ENCODE measurements at regions not wholly inside any gene's neighbourhood (a gene's known extent, or its start where the extent isn't known, plus 50 kb on each side); places are given as distances from the start of the nearest gene placed in this dataset.

GRCh38 chr10:55873485-55873884, 487.6 kb downstream of the ZWINT start:
- H3K27me3 Mint-ChIP-seq (ENCODE audit: low read depth, unreplicated experiment) = no peaks in the 10 kb centered on the region
- no peak for DNase-seq (ENCODE audit: low read depth)
- no peak for TF ChIP-seq CTCF (IDR thresholded peaks at IDR 0.05; ENCODE audit: insufficient read depth, low read depth, low read length)
- TF ChIP-seq EZH2 (IDR thresholded peaks at IDR 0.05; ENCODE audit: insufficient read depth, low read length) = no peak
- FAIRE-seq = no peak
- H3K4me3 Mint-ChIP-seq (ENCODE audit: unreplicated experiment) = no peak overlapping the region
- no peaks in the 10 kb centered on the region for H3K27me3 ChIP-seq (ENCODE audit: insufficient read depth, low read length)
- H3K4me2 ChIP-seq (ENCODE audit: low read length) = no peak overlapping the region
- no peaks in the 10 kb centered on the region for H3K36me3 Mint-ChIP-seq (ENCODE audit: low read depth, unreplicated experiment)
- no peak overlapping the region for H3K9ac ChIP-seq (ENCODE audit: low read length)
- H3K4me1 ChIP-seq (ENCODE audit: insufficient read depth, low read length) = no peaks in the 10 kb centered on the region
- no peak overlapping the region for H3K27ac ChIP-seq (ENCODE audit: low read depth, low read length)
- no peaks in the 10 kb centered on the region for H3K36me3 ChIP-seq (ENCODE audit: insufficient read depth, low read length)
- no peak overlapping the region for H2AFZ ChIP-seq (ENCODE audit: low read depth, low read length)
- H3K4me3 ChIP-seq (ENCODE audit: insufficient read depth, low read depth, low read length) = no peak overlapping the region
- peaks cover 2% of the 10 kb centered on the region for H3K4me1 Mint-ChIP-seq (ENCODE audit: low read depth, unreplicated experiment)
- H3K9me3 Mint-ChIP-seq (ENCODE audit: unreplicated experiment) = no peaks in the 10 kb centered on the region
- no peaks in the 10 kb centered on the region for H4K20me1 ChIP-seq (ENCODE audit: insufficient read depth, low read length)
- H3K9me3 ChIP-seq (ENCODE audit: insufficient read depth, low read depth, low read length) = no peaks in the 10 kb centered on the region
- no peak overlapping the region for H3K27ac Mint-ChIP-seq (ENCODE audit: unreplicated experiment)
- no peaks in the 10 kb centered on the region for H3K79me2 ChIP-seq (ENCODE audit: insufficient read depth, low read length)

- no peaks in the 10 kb centered on the region for H3K27me3 ChIP-seq (ENCODE audit: insufficient read depth, low read length)
- no peak overlapping the region for H3K4me2 ChIP-seq (ENCODE audit: low read length)
- no peak overlapping the region for H3K4me3 ChIP-seq (ENCODE audit: insufficient read depth, low read depth, low read length)
- DNase-seq (ENCODE audit: low read depth) (no peak), FAIRE-seq (no peak)
- no peaks in the 10 kb centered on the region for H3K9me3 Mint-ChIP-seq (ENCODE audit: unreplicated experiment)
- no peaks in the 10 kb centered on the region for H3K9me3 ChIP-seq (ENCODE audit: insufficient read depth, low read depth, low read length)
- H3K4me1 Mint-ChIP-seq (ENCODE audit: low read depth, unreplicated experiment) = peaks cover 2% of the 10 kb centered on the region
- no peaks in the 10 kb centered on the region for H4K20me1 ChIP-seq (ENCODE audit: insufficient read depth, low read length)
- no peaks in the 10 kb centered on the region for H3K27me3 Mint-ChIP-seq (ENCODE audit: low read depth, unreplicated experiment)
- no peaks in the 10 kb centered on the region for H3K36me3 ChIP-seq (ENCODE audit: insufficient read depth, low read length)
- TF ChIP-seq CTCF (IDR thresholded peaks at IDR 0.05; ENCODE audit: insufficient read depth, low read depth, low read length) = no peak
- no peak for TF ChIP-seq EZH2 (IDR thresholded peaks at IDR 0.05; ENCODE audit: insufficient read depth, low read length)
- no peak overlapping the region for H3K9ac ChIP-seq (ENCODE audit: low read length)
- H3K4me1 ChIP-seq (ENCODE audit: insufficient read depth, low read length) = no peaks in the 10 kb centered on the region
- H3K4me3 Mint-ChIP-seq (ENCODE audit: unreplicated experiment) = no peak overlapping the region
- H3K27ac Mint-ChIP-seq (ENCODE audit: unreplicated experiment) = no peak overlapping the region
- no peak overlapping the region for H3K27ac ChIP-seq (ENCODE audit: low read depth, low read length)
- H3K79me2 ChIP-seq (ENCODE audit: insufficient read depth, low read length) = no peaks in the 10 kb centered on the region
- H3K36me3 Mint-ChIP-seq (ENCODE audit: low read depth, unreplicated experiment) = no peaks in the 10 kb centered on the region
- H2AFZ ChIP-seq (ENCODE audit: low read depth, low read length) = no peak overlapping the region
These were observed 490.9 kb downstream of the ZWINT start for GRCh38 chr10:55870186-55870585.

GRCh38 chr10:55867848-55868247, 493.2 kb downstream of the ZWINT start:
- H3K36me3 Mint-ChIP-seq (ENCODE audit: low read depth, unreplicated experiment) = no peaks in the 10 kb centered on the region
- no peaks in the 10 kb centered on the region for H3K4me1 ChIP-seq (ENCODE audit: insufficient read depth, low read length)
- H3K27me3 Mint-ChIP-seq (ENCODE audit: low read depth, unreplicated experiment) = no peaks in the 10 kb centered on the region

More at GRCh38 chr10:55867848-55868247, 493.2 kb downstream of the ZWINT start:
- Histone ChIP-seq H3K27ac (ENCODE audit: low read depth, low read length) (no peak overlapping the region), H3K9ac (ENCODE audit: low read length) (no peak overlapping the region), H3K36me3 (ENCODE audit: insufficient read depth, low read length) (no peaks in the 10 kb centered on the region), H3K27me3 (ENCODE audit: insufficient read depth, low read length) (no peaks in the 10 kb centered on the region), H3K9me3 (ENCODE audit: insufficient read depth, low read depth, low read length) (no peaks in the 10 kb centered on the region), H3K4me3 (ENCODE audit: insufficient read depth, low read depth, low read length) (no peak overlapping the region), H4K20me1 (ENCODE audit: insufficient read depth, low read length) (no peaks in the 10 kb centered on the region), H3K4me2 (ENCODE audit: low read length) (no peak overlapping the region), H3K79me2 (ENCODE audit: insufficient read depth, low read length) (no peaks in the 10 kb centered on the region), H2AFZ (ENCODE audit: low read depth, low read length) (no peak overlapping the region)
- Mint-ChIP-seq H3K27ac (ENCODE audit: unreplicated experiment) (no peak overlapping the region), H3K9me3 (ENCODE audit: unreplicated experiment) (no peaks in the 10 kb centered on the region), H3K4me1 (ENCODE audit: low read depth, unreplicated experiment) (peaks cover 2% of the 10 kb centered on the region), H3K4me3 (ENCODE audit: unreplicated experiment) (no peak overlapping the region)
- no peak for FAIRE-seq
- TF ChIP-seq CTCF (IDR thresholded peaks at IDR 0.05; ENCODE audit: insufficient read depth, low read depth, low read length) (no peak), EZH2 (IDR thresholded peaks at IDR 0.05; ENCODE audit: insufficient read depth, low read length) (no peak)
- no peak for DNase-seq (ENCODE audit: low read depth)

Measured in astrocyte (in vitro differentiated cells and primary cell).